HL-60 (cell line): ENCODE measurements at regions not wholly inside any gene's neighbourhood (a gene's known extent, or its start where the extent isn't known, plus 50 kb on each side); places are given as distances from the start of the nearest gene placed in this dataset.

Experiments used
- CTCF ChIP-seq: IDR thresholded peaks from one replicate; pipeline ENCODE4 v1.5.1; 2011; ENCODE audit warnings: low read length, control low read depth, inconsistent platforms; ENCODE audit not compliant: insufficient read depth
- REST ChIP-seq: IDR thresholded peaks from 2 replicates; pipeline ENCODE4 v1.6.1; 2012; ENCODE audit warnings: low read depth; ENCODE audit not compliant: insufficient replicate concordance

- TF ChIP-seq CTCF, result no peak
- TF ChIP-seq REST, result no peak
Measured at GRCh38 chrX:69289046-69289792, 124.0 kb upstream of the PJA1 start.
